KMS-11 (cell line): ENCODE measurements at regions not wholly inside any gene's neighbourhood (a gene's known extent, or its start where the extent isn't known, plus 50 kb on each side); places are given as distances from the start of the nearest gene placed in this dataset.

ENCODE experiments used
- H2AFZ ChIP-seq: fragments of 200-600 bp; sonication (generic); 2 replicates; pipeline ENCODE4 v1.6.1; 2016; ENCODE audit warnings: antibody characterized with exemption, mixed run types, low read depth
- H3K27ac ChIP-seq: fragments of 200-600 bp; sonication (generic); 2 replicates; pipeline ENCODE4 v1.6.1; 2016; ENCODE audit warnings: mild to moderate bottlenecking, mixed run types
- H3K27me3 ChIP-seq: fragments of 200-600 bp; sonication (generic); 2 replicates; pipeline ENCODE4 v1.6.1; 2017; ENCODE audit warnings: mild to moderate bottlenecking, low read depth, mixed run types, moderate library complexity; ENCODE audit not compliant: insufficient read depth
- H3K36me3 ChIP-seq: fragments of 200-600 bp; sonication (generic); 2 replicates; pipeline ENCODE4 v1.6.1; 2017; ENCODE audit warnings: mild to moderate bottlenecking, mixed run types; ENCODE audit not compliant: insufficient read depth
- H3K4me1 ChIP-seq: fragments of 200-600 bp; sonication (generic); 2 replicates; pipeline ENCODE4 v1.6.1; 2016; ENCODE audit warnings: mild to moderate bottlenecking, low read depth, mixed run types; ENCODE audit not compliant: poor library complexity, severe bottlenecking
- H3K4me2 ChIP-seq: fragments of 200-600 bp; sonication (generic); 2 replicates; pipeline ENCODE4 v1.7.0; 2016; ENCODE audit warnings: mild to moderate bottlenecking, mixed run types
- H3K4me3 ChIP-seq: fragments of 200-600 bp; sonication (generic); IDR thresholded peaks from 2 replicates; pipeline ENCODE4 v1.6.1; 2017; ENCODE audit warnings: low read depth, low read length, mixed read lengths; ENCODE audit not compliant: insufficient read depth
- H3K79me2 ChIP-seq: fragments of 200-600 bp; sonication (generic); 2 replicates; pipeline ENCODE4 v1.6.1; 2016; ENCODE audit warnings: low read depth, mixed run types; ENCODE audit not compliant: insufficient read depth
- H3K9ac ChIP-seq: fragments of 200-600 bp; sonication (generic); 2 replicates; pipeline ENCODE4 v1.6.1; 2016; ENCODE audit warnings: mild to moderate bottlenecking, mixed run types
- H4K20me1 ChIP-seq: fragments of 200-600 bp; sonication (generic); 2 replicates; pipeline ENCODE4 v1.6.1; 2016; ENCODE audit warnings: mild to moderate bottlenecking, mixed run types; ENCODE audit not compliant: insufficient read depth
- CTCF ChIP-seq: fragments of 200-600 bp; sonication (generic); conservative IDR thresholded peaks from 2 replicates; pipeline ENCODE4 v1.6.1; 2017; ENCODE audit warnings: low read depth, mild to moderate bottlenecking, antibody characterized with exemption, low read length, moderate library complexity, mixed read lengths

- no peaks in the 10 kb centered on the region for H3K27me3 ChIP-seq
- no peaks in the 10 kb centered on the region for H3K79me2 ChIP-seq
- H2AFZ ChIP-seq, result no peak overlapping the region
- H3K4me3 ChIP-seq, result no peak overlapping the region
- no peak overlapping the region for H3K9ac ChIP-seq
- H3K36me3 ChIP-seq, result no peaks in the 10 kb centered on the region
- H3K27ac ChIP-seq, result no peak overlapping the region
- no peaks in the 10 kb centered on the region for H4K20me1 ChIP-seq
- no peak overlapping the region for H3K4me2 ChIP-seq
- H3K4me1 ChIP-seq, result no peaks in the 10 kb centered on the region
- TF ChIP-seq CTCF, result no peak
These were observed 86.1 kb upstream of the KCNK1 start for GRCh38 chr1:233527818-233528217.

GRCh38 chr1:233530665-233531386 lies 83.1 kb upstream of the KCNK1 start:
- H3K9ac ChIP-seq, result no peak overlapping the region
- H3K27ac ChIP-seq, result no peak overlapping the region
- no peak overlapping the region for H2AFZ ChIP-seq
- no peaks in the 10 kb centered on the region for H3K79me2 ChIP-seq
- no peaks in the 10 kb centered on the region for H4K20me1 ChIP-seq
- no peaks in the 10 kb centered on the region for H3K27me3 ChIP-seq
- no peak overlapping the region for H3K4me3 ChIP-seq
- no peak overlapping the region for H3K4me2 ChIP-seq
- H3K4me1 ChIP-seq, result no peaks in the 10 kb centered on the region
- no peaks in the 10 kb centered on the region for H3K36me3 ChIP-seq
- TF ChIP-seq CTCF, result no peak

GRCh38 chr1:233540816-233541215 lies 73.1 kb upstream of the KCNK1 start:
- Histone ChIP-seq H3K4me1 (peaks cover 19% of the 10 kb centered on the region), H3K4me2 (no peak overlapping the region), H2AFZ (no peak overlapping the region), H4K20me1 (no peaks in the 10 kb centered on the region), H3K36me3 (no peaks in the 10 kb centered on the region; the same call in 1 of the 2 replicates), H3K27ac (no peak overlapping the region), H3K4me3 (no peak overlapping the region), H3K27me3 (no peaks in the 10 kb centered on the region), H3K9ac (no peak overlapping the region), H3K79me2 (no peaks in the 10 kb centered on the region)
- no peak for TF ChIP-seq CTCF

- Histone ChIP-seq H3K36me3 (no peaks in the 10 kb centered on the region; the same call in 1 of the 2 replicates), H3K27me3 (no peaks in the 10 kb centered on the region), H3K4me1 (peaks cover 19% of the 10 kb centered on the region), H3K4me3 (peak overlapping the region; percentile 85), H2AFZ (0 out of 2 replicates have a peak overlapping the region, but pooled peaks have one; percentile 64), H3K79me2 (no peaks in the 10 kb centered on the region), H3K27ac (0 out of 2 replicates have a peak overlapping the region, but pooled peaks have one; percentile 40), H3K9ac (no peak overlapping the region), H3K4me2 (peak overlapping the region; percentile 90), H4K20me1 (no peaks in the 10 kb centered on the region)
- no peak for TF ChIP-seq CTCF
These were observed 70.3 kb upstream of the KCNK1 start for GRCh38 chr1:233543338-233544255.
